MCF 10A (cell line): ENCODE measurements at regions not wholly inside any gene's neighbourhood (a gene's known extent, or its start where the extent isn't known, plus 50 kb on each side); places are given as distances from the start of the nearest gene placed in this dataset.

Experiments
- BruUV-seq: library from RNA; stranded (reverse); fragments of 400-500 nt; replicated peaks from 2 replicates; lab custom pipeline; 2021; lab: Mats Ljungman, UMichigan
- CTCF ChIA-PET: fragments of 300-600 bp; sonication (Branson Sonifier 250); formaldehyde crosslinking; extraction: SDS; loops from one replicate; lab custom pipeline; 2021; ENCODE audit warnings: antibody characterized with exemption, inconsistent platforms; lab: Yijun Ruan, JAX
- POLR2A ChIA-PET: fragments of 300-600, 350-650 bp; sonication (Branson Sonifier 250); formaldehyde crosslinking; extraction: SDS; loops from one replicate; lab custom pipeline; 2020; ENCODE audit warnings: antibody characterized with exemption, inconsistent platforms; lab: Yijun Ruan, JAX
- DNase-seq: peaks from one replicate; pipeline ENCODE4 v3.0.0-alpha.2; 2018; ENCODE audit not compliant: unreplicated experiment
- H3K27ac Mint-ChIP-seq: one replicate; pipeline ENCODE4 v1.8.0; 2022; ENCODE audit warnings: mild to moderate bottlenecking, low read depth, mixed read lengths; ENCODE audit not compliant: unreplicated experiment
- H3K27me3 Mint-ChIP-seq: one replicate; pipeline ENCODE4 v1.8.0; 2022; ENCODE audit warnings: mixed read lengths; ENCODE audit not compliant: insufficient read depth, unreplicated experiment
- H3K36me3 Mint-ChIP-seq: one replicate; pipeline ENCODE4 v1.8.0; 2022; ENCODE audit warnings: mild to moderate bottlenecking, moderate library complexity, mixed read lengths; ENCODE audit not compliant: insufficient read depth, unreplicated experiment
- H3K4me1 Mint-ChIP-seq: one replicate; pipeline ENCODE4 v1.8.0; 2022; ENCODE audit warnings: mixed read lengths; ENCODE audit not compliant: insufficient read depth, unreplicated experiment
- H3K4me3 Mint-ChIP-seq: one replicate; pipeline ENCODE4 v1.8.0; 2022; ENCODE audit warnings: mild to moderate bottlenecking, moderate library complexity, mixed read lengths; ENCODE audit not compliant: unreplicated experiment
- H3K9me3 Mint-ChIP-seq: one replicate; pipeline ENCODE4 v1.8.0; 2022; ENCODE audit warnings: mixed read lengths; ENCODE audit not compliant: unreplicated experiment
- CTCF ChIP-seq: fragments of 200-600 bp; IDR thresholded peaks from one replicate; pipeline ENCODE4 v1.8.0; 2022; ENCODE audit warnings: antibody characterized with exemption, mild to moderate bottlenecking; ENCODE audit not compliant: unreplicated experiment
- intact Hi-C: fragments of 100-400 bp; cut with micrococcal nuclease; formaldehyde crosslinking; loops from 2 replicates; pipeline ENCODE4 v1.14.1; 2022

GRCh38 chr7:97798046-97799019 lies 66.4 kb downstream of the TAC1 start:
- no peak for DNase-seq
- no TSS peak for BruUV-seq
- Mint-ChIP-seq H3K4me1 (no peaks in the 10 kb centered on the region), H3K4me3 (no peak overlapping the region), H3K9me3 (no peaks in the 10 kb centered on the region), H3K27ac (no peak overlapping the region), H3K27me3 (peaks cover 55% of the 10 kb centered on the region), H3K36me3 (no peaks in the 10 kb centered on the region)
- no peak for TF ChIP-seq CTCF
- intact Hi-C loops: no loop called here
- ChIA-PET POLR2A (no interaction called here), CTCF (interaction anchor here (1.1 to 1.3 kb wide), 2 partner anchors 36 to 300 kb away, joined by 3 to 6 read pairs; no protein-coding TSS in a partner anchor)

GRCh38 chr7:97801108-97801507 lies 69.2 kb downstream of the TAC1 start:
- intact Hi-C loops: no loop called here
- H3K4me3 Mint-ChIP-seq: no peak overlapping the region
- TF ChIP-seq CTCF: no peak
- H3K27me3 Mint-ChIP-seq: peaks cover 43% of the 10 kb centered on the region
- BruUV-seq: no TSS peak
- no peaks in the 10 kb centered on the region for H3K36me3 Mint-ChIP-seq
- CTCF ChIA-PET: no interaction called here
- no peak for DNase-seq
- H3K4me1 Mint-ChIP-seq: no peaks in the 10 kb centered on the region
- no peak overlapping the region for H3K27ac Mint-ChIP-seq
- H3K9me3 Mint-ChIP-seq: no peaks in the 10 kb centered on the region
- POLR2A ChIA-PET: no interaction called here
